Brain microvascular endothelial cell (primary cell): ENCODE measurements at regions not wholly inside any gene's neighbourhood (a gene's known extent, or its start where the extent isn't known, plus 50 kb on each side); places are given as distances from the start of the nearest gene placed in this dataset.

Experiments
- DNase-seq: peaks from one replicate; pipeline ENCODE4 v3.0.0-alpha.2; 2020
- H3K27ac ChIP-seq: fragments of 250-450 bp; sonication (Bioruptor Pico); 2 replicates; pipeline ENCODE4 v1.5.1; 2020; ENCODE audit warnings: mild to moderate bottlenecking, moderate library complexity
- H3K27me3 ChIP-seq: fragments of 250-450 bp; sonication (Bioruptor Pico); replicated peaks from 2 replicates; pipeline ENCODE4 v1.5.1; 2020; ENCODE audit warnings: mild to moderate bottlenecking
- H3K36me3 ChIP-seq: fragments of 250-450 bp; sonication (Bioruptor Pico); replicated peaks from 2 replicates; pipeline ENCODE4 v1.5.1; 2020; ENCODE audit warnings: mild to moderate bottlenecking
- H3K4me3 ChIP-seq: 2 replicates; pipeline ENCODE4 v1.5.1; 2011; ENCODE audit warnings: low read depth, mild to moderate bottlenecking, control low read depth, low read length, moderate library complexity
- in situ Hi-C: cut with HindIII; loops from 2 replicates; pipeline ENCODE4 v1.10.0; 2017; ENCODE audit warnings: low sequenced_read_pairs, low pct_ligation_motif_present
- TF ChIP-seq, protein P1 (sequence below): IDR thresholded peaks from 2 replicates; pipeline ENCODE4 v1.5.1; 2011; ENCODE audit warnings: low read depth, mild to moderate bottlenecking, moderate library complexity, low read length, control low read depth, inconsistent platforms; ENCODE audit errors: missing control alignments

- DNase-seq = no peak
- in situ Hi-C loops = no loop called here
- Histone ChIP-seq H3K36me3 (no peaks in the 10 kb centered on the region), H3K27me3 (no peaks in the 10 kb centered on the region), H3K27ac (no peak overlapping the region), H3K4me3 (no peak overlapping the region)
- TF ChIP-seq, protein P1, sequence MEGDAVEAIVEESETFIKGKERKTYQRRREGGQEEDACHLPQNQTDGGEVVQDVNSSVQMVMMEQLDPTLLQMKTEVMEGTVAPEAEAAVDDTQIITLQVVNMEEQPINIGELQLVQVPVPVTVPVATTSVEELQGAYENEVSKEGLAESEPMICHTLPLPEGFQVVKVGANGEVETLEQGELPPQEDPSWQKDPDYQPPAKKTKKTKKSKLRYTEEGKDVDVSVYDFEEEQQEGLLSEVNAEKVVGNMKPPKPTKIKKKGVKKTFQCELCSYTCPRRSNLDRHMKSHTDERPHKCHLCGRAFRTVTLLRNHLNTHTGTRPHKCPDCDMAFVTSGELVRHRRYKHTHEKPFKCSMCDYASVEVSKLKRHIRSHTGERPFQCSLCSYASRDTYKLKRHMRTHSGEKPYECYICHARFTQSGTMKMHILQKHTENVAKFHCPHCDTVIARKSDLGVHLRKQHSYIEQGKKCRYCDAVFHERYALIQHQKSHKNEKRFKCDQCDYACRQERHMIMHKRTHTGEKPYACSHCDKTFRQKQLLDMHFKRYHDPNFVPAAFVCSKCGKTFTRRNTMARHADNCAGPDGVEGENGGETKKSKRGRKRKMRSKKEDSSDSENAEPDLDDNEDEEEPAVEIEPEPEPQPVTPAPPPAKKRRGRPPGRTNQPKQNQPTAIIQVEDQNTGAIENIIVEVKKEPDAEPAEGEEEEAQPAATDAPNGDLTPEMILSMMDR = no peak
Observed at GRCh38 chr1:14372526-14372925, 226.0 kb upstream of the KAZN start.

- DNase-seq = no peak
Observed at GRCh38 chr1:14373081-14373758, 225.3 kb upstream of the KAZN start.

DNA sequence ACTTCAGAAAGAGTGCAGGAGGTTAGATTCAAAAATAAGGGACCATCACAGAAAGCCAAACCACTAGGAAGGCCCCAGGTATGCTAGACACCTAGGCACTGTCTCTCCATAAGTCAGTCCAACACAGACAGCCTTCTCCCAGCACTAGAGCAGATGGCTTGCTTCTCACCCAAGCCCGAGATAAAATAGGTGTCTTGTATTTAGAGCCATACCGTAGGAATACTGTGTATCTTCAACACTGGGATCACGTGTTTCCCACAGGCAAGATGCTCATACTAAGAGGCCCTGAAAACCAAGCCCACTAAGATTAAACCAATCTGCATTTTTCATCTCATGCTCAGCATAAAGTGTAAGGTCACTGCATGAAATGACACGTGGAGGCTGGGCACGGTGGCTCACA is 223.3 kb upstream of the KAZN start:
- TF ChIP-seq, protein P1 = no peak
- H3K4me3 ChIP-seq = no peak overlapping the region
- DNase-seq = no peak
- H3K27ac ChIP-seq = no peak overlapping the region
- no peaks in the 10 kb centered on the region for H3K27me3 ChIP-seq
- no peaks in the 10 kb centered on the region for H3K36me3 ChIP-seq
- in situ Hi-C loops = no loop called here

More at GRCh38 chr1:14373081-14373758, 225.3 kb upstream of the KAZN start:
- Histone ChIP-seq H3K27ac (no peak overlapping the region), H3K4me3 (no peak overlapping the region), H3K36me3 (no peaks in the 10 kb centered on the region), H3K27me3 (no peaks in the 10 kb centered on the region)
- in situ Hi-C loops = no loop called here
- TF ChIP-seq, protein P1 = no peak

GRCh38 chr1:14377386-14377785 is 221.1 kb upstream of the KAZN start:
- H3K27ac ChIP-seq = no peak overlapping the region
- TF ChIP-seq, protein P1 = no peak

GRCh38 chr1:14380408-14380807 is 218.1 kb upstream of the KAZN start:
- Histone ChIP-seq H3K27me3 (no peaks in the 10 kb centered on the region), H3K36me3 (no peaks in the 10 kb centered on the region), H3K27ac (no peak overlapping the region), H3K4me3 (no peak overlapping the region)
- in situ Hi-C loops = no loop called here
- TF ChIP-seq, protein P1 = no peak
- DNase-seq = no peak

More at GRCh38 chr1:14377386-14377785, 221.1 kb upstream of the KAZN start:
- Histone ChIP-seq H3K27me3 (no peaks in the 10 kb centered on the region), H3K36me3 (no peaks in the 10 kb centered on the region), H3K4me3 (no peak overlapping the region)
- in situ Hi-C loops = no loop called here
- DNase-seq = no peak

DNA sequence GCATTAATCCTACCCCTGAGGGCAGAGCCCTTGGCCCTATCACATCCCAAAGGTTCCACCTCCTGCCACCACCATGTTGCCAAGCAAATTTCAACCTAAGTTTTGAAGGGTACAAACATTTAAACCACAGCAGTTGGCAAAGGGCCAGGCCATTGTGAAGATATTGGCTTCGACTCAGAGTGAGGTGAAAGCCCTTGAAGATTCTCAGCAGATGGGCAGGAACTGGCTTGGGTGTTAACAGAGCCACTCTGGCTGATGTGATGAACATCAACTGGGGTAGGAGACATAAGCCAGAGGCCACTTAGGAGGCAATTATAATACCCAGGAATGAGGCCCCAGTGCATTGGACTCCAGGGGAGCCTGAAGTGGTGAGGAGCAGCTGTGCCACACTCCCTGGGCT is 207.7 kb upstream of the KAZN start:
- in situ Hi-C loops = no loop called here
- Histone ChIP-seq H3K4me3 (no peak overlapping the region), H3K36me3 (no peaks in the 10 kb centered on the region), H3K27ac (no peak overlapping the region), H3K27me3 (no peaks in the 10 kb centered on the region)
- TF ChIP-seq, protein P1 = no peak
- DNase-seq = no peak
